ENCODE measurements at regions not wholly inside any gene's neighbourhood (a gene's known extent, or its start where the extent isn't known, plus 50 kb on each side); places are given as distances from the start of the nearest gene placed in this dataset.

GRCh38 chr7:70890147-70890969 is 241.6 kb upstream of the GALNT17 start:
- Histone ChIP-seq H3K27ac (ENCODE audit: low read depth, low read length) (no peak overlapping the region), H2BK5ac (ENCODE audit: low read depth, low read length) (no peak overlapping the region), H4K91ac (replicated peaks; ENCODE audit: insufficient read length, low read length) (no peak overlapping the region), H3K56ac (replicated peaks; ENCODE audit: insufficient read length, low read depth, low read length) (no peak overlapping the region), H3K23ac (ENCODE audit: insufficient read length) (no peak overlapping the region), H2BK15ac (ENCODE audit: low read length) (peak overlapping the region; percentile 23; the same call in 1 of the 2 replicates), H2AK5ac (ENCODE audit: low read depth, low read length) (no peak overlapping the region), H3K79me1 (ENCODE audit: low read depth, low read length) (no peaks in the 10 kb centered on the region), H3K18ac (ENCODE audit: extremely low read depth, low read length) (no peak overlapping the region), H3K27me3 (replicated peaks in 1 of 4; ENCODE audit: control insufficient read depth in 3 of 4, extremely low read depth in 1 of 4, insufficient read depth in 3 of 4, low read length in 3 of 4) (no peaks in the 10 kb centered on the region), H3K36me3 (ENCODE audit: control insufficient read depth in 2 of 4, insufficient read depth in 4 of 4, low read length in 3 of 4) (no peaks in the 10 kb centered on the region), H2BK12ac (ENCODE audit: low read depth, low read length) (peak overlapping the region; percentile 30; the same call in 1 of the 2 replicates), H3K4me2 (ENCODE audit: insufficient read depth in 1 of 2, low read depth in 2 of 2, low read length in 2 of 2) (no peak overlapping the region), H3K9ac (replicated peaks in 1 of 4; ENCODE audit: extremely low read depth in 1 of 4, low read depth in 3 of 4, low read length in 3 of 4) (no peak overlapping the region; a peak in 1 of 7 replicates), H3K4ac (replicated peaks; ENCODE audit: insufficient read length, low read depth, low read length) (no peak overlapping the region), H3K14ac (ENCODE audit: insufficient read length) (no peak overlapping the region), H4K8ac (ENCODE audit: extremely low read depth, insufficient read depth, low read length) (no peak overlapping the region), H2AFZ (ENCODE audit: low read length) (no peak overlapping the region), H3K23me2 (ENCODE audit: low read depth, low read length) (no peaks in the 10 kb centered on the region; the same call in 1 of the 2 replicates), H4K5ac (ENCODE audit: insufficient read length, low read depth, low read length) (no peak overlapping the region), H3K4me3 (ENCODE audit: extremely low read depth in 1 of 4, insufficient read depth in 2 of 4, low read depth in 3 of 4, low read length in 4 of 4) (no peak overlapping the region), H4K20me1 (replicated peaks in 1 of 2; ENCODE audit: control insufficient read depth in 1 of 2, insufficient read depth in 2 of 2, low read length in 2 of 2) (no peaks in the 10 kb centered on the region), H2BK120ac (replicated peaks; ENCODE audit: low read depth, low read length) (no peak overlapping the region), H3K4me1 (replicated peaks in 1 of 4; ENCODE audit: control insufficient read depth in 3 of 4, insufficient read depth in 4 of 4, low read length in 3 of 4) (peaks cover 11 to 25% (median 19%) of the 10 kb centered on the region in 4 experiments; a peak in 6 of 7 replicates), H3K79me2 (ENCODE audit: control insufficient read depth in 1 of 2, insufficient read depth in 2 of 2, low read length in 2 of 2) (no peaks in the 10 kb centered on the region), H3K9me3 (ENCODE audit: insufficient read depth in 2 of 2, low read depth in 1 of 2, low read length in 1 of 2) (peaks cover 0 to 3% of the 10 kb centered on the region in 2 experiments; a peak in 1 of 4 replicates), H2BK20ac (ENCODE audit: low read length) (no peak overlapping the region)
- no peak for TF ChIP-seq CTCF (IDR thresholded peaks at IDR 0.05; ENCODE audit: control extremely low read depth in 1 of 3, insufficient read depth in 1 of 3, low read depth in 1 of 3, low read length in 3 of 3)
- no peak for TF ChIP-seq CHD1 (IDR thresholded peaks at IDR 0.05; ENCODE audit: low read depth, low read length)
- no peak for TF ChIP-seq RFX5 (IDR thresholded peaks at IDR 0.05; ENCODE audit: borderline replicate concordance, low read depth, low read length)
- TF ChIP-seq GTF2F1 (IDR thresholded peaks at IDR 0.05; ENCODE audit: borderline replicate concordance, low read depth, low read length) = no peak
- TF ChIP-seq CBX5 (IDR thresholded peaks at IDR 0.05; ENCODE audit: low read depth, low read length) = no peak
- TF ChIP-seq NRF1 (IDR thresholded peaks at IDR 0.05; ENCODE audit: low read depth, low read length) = no peak
- TF ChIP-seq TAF1 (IDR thresholded peaks at IDR 0.05; ENCODE audit: low read depth, low read length) = no peak
- POLR2A ChIA-PET (ENCODE audit: partially characterized antibody) = interaction anchor here (0.9 to 1.6 kb wide), 3 partner anchors 9 to 241 kb away, joined by 3 to 4 read pairs (median 3); no protein-coding TSS in a partner anchor
- FAIRE-seq = no peak
- 84% methylated on average over 4 of the region's 4 CpGs; no CpG with 5 or more reads in 1 of the 2 experiments for WGBS, 2 experiments (ENCODE audit: extremely low coverage in 1 of 2, insufficient coverage in 1 of 2, insufficient read length in 1 of 2, insufficient replicate concordance in 2 of 2, low coverage in 1 of 2, low lambda C conversion rate in 2 of 2, missing lambda C conversion rate in 1 of 2)
- DNase-seq (ENCODE audit: low read depth in 1 of 2, low spot score in 2 of 2) = no peak
- CTCF ChIA-PET (ENCODE audit: partially characterized antibody) = interaction anchor here (0.5 to 1.3 kb wide), 2 partner anchors 24 to 331 kb away, joined by 3 read pairs; no protein-coding TSS in a partner anchor

Data from H1 (cell line).